ENCODE measurements at regions not wholly inside any gene's neighbourhood (a gene's known extent, or its start where the extent isn't known, plus 50 kb on each side); places are given as distances from the start of the nearest gene placed in this dataset.

DNA sequence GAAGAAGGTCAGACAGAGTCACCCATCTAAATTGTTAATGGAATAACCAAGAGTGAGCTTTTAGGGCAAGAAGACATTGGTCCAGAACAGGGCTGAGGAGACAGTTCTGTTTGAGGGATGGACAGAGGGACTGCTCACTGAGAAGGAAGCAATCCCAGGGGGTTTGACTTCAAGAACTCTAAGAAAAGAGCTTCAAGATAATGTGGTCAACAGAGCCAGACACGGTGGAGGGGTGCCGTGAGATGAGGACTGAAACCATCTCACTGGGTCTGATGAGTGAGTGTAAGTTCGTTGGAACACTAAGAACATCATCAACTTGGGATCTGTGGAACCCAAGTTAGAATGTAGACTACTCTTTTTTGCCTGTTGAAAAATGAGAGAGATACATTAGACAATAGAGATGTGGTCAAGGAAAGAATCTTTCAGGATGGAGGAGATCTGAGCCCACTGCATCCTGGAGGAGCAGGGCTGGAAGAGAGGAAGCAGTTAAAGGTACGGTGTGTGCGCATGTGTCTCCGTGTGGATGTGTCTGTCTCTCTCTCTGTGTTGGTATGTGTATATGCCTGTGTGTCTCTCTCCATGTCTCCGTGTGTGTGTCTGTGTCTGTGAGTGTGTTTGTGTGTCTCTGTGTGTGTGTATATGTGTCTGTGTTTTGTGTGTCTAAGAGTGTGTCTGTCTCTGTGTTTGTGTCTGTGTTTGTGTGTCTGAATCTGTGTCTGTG, 172.1 kb downstream of the MYCN start:
- H3K4me3 ChIP-seq (ENCODE audit: low read depth, low read length), result no peak overlapping the region
- TF ChIP-seq, protein P1, sequence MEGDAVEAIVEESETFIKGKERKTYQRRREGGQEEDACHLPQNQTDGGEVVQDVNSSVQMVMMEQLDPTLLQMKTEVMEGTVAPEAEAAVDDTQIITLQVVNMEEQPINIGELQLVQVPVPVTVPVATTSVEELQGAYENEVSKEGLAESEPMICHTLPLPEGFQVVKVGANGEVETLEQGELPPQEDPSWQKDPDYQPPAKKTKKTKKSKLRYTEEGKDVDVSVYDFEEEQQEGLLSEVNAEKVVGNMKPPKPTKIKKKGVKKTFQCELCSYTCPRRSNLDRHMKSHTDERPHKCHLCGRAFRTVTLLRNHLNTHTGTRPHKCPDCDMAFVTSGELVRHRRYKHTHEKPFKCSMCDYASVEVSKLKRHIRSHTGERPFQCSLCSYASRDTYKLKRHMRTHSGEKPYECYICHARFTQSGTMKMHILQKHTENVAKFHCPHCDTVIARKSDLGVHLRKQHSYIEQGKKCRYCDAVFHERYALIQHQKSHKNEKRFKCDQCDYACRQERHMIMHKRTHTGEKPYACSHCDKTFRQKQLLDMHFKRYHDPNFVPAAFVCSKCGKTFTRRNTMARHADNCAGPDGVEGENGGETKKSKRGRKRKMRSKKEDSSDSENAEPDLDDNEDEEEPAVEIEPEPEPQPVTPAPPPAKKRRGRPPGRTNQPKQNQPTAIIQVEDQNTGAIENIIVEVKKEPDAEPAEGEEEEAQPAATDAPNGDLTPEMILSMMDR (conservative IDR thresholded peaks at IDR 0.05; ENCODE audit: low read depth, low read length), result no peak
- no peak for DNase-seq (ENCODE audit: low read depth)

GRCh38 chr2:16111838-16112210, 171.5 kb downstream of the MYCN start:
- TF ChIP-seq, protein P1 (conservative IDR thresholded peaks at IDR 0.05; ENCODE audit: low read depth, low read length), result no peak
- H3K4me3 ChIP-seq (ENCODE audit: low read depth, low read length), result no peak overlapping the region
- DNase-seq (ENCODE audit: low read depth), result no peak

DNA sequence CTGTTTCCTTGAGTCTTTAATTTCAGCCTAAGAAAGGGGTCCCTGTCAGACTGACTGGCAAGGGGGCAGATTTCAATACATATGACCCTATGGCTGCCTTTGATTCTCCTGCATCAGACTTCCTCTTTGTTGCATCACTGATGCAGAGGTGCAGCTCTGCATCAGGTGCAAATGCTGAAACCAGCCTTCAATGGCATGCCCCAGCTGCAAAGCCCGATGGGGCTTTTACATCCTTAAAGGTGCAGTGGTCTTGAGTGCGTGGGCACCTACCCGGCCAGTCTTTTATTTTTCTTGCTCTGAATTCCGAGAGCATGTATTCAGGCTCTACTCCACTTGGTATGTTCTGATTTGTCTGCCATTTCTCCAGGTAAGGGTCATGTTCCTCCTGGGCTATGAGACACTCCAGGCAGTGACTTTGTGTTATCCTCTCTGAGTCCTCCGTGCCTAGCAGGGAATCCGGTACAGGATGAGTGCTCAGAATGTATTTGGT, 169.5 kb downstream of the MYCN start:
- DNase-seq (ENCODE audit: low read depth), result no peak
- TF ChIP-seq, protein P1 (conservative IDR thresholded peaks at IDR 0.05; ENCODE audit: low read depth, low read length), result no peak
- no peak overlapping the region for H3K4me3 ChIP-seq (ENCODE audit: low read depth, low read length)

GRCh38 chr2:16109368-16109820, 169.0 kb downstream of the MYCN start:
- no peak for DNase-seq (ENCODE audit: low read depth)
- H3K4me3 ChIP-seq (ENCODE audit: low read depth, low read length), result no peak overlapping the region
- TF ChIP-seq, protein P1 (conservative IDR thresholded peaks at IDR 0.05; ENCODE audit: low read depth, low read length), result no peak

DNA sequence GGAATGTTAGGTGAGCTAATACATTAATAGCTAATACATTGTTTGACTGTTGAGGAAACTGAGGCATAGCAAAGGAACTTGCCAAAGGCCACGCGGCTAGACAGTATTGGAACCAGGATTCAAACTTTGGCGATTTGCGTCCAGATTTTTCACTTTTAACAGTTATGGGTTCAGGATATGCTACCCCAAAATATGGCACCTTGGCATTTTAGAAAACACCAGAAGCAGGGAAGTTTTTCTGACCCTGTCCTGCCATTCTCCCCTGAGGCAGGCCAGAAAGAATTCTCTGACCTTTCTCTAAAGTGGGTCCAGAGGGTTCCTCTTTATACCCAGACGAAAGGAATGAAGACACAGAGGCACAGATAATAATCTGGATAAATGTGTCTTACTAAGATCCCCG, 166.9 kb downstream of the MYCN start:
- TF ChIP-seq, protein P1 (conservative IDR thresholded peaks at IDR 0.05; ENCODE audit: low read depth, low read length), result no peak
- H3K4me3 ChIP-seq (ENCODE audit: low read depth, low read length), result no peak overlapping the region
- DNase-seq (ENCODE audit: low read depth), result no peak

DNA sequence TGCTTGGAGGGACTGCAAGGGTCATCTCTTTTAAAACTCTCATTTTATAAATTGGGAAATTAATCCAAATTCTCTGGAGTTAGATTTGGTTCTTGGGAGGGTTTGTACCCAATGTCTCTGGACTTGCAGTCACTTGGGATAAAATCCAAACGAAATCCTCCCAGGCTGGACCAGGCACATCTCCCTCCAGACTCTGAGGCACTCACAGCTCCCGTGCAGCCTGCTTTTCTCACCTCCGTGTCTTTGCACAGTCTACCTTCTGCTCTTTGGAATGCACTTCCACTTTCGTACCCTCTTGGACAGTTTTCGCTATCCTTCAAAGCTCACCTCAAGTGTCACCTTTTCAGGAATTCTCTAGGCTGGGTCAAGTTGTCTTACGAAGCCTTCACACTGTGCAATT, 166.3 kb downstream of the MYCN start:
- TF ChIP-seq, protein P1 (conservative IDR thresholded peaks at IDR 0.05; ENCODE audit: low read depth, low read length), result no peak
- H3K4me3 ChIP-seq (ENCODE audit: low read depth, low read length), result no peak overlapping the region
- DNase-seq (ENCODE audit: low read depth), result no peak

Measured in choroid plexus epithelial cell (primary cell).